ENCODE measurements at regions not wholly inside any gene's neighbourhood (a gene's known extent, or its start where the extent isn't known, plus 50 kb on each side); places are given as distances from the start of the nearest gene placed in this dataset.

DNA sequence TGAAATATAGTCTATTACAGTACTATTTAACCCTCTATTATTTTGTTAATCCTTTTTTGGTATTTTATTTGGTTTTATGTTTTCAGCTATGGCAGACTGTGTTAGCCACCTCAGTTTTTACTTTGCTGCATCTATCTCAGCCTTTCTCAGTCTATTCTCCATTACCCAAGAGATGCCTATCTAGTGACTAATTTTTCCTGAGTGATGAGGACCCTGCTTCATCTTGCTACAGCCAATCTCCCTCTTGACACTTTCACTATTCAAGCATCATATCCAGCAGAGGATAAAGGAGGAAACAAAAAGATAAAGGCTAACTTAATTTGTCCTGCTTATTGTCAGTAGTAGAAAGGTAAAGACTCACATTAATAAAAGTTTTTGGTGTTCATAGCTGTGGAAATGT, 141.8 kb upstream of the NECTIN3 start:
- no peak for TF ChIP-seq CTCF (IDR thresholded peaks at IDR 0.05; ENCODE audit: poor library complexity)
- TF ChIP-seq EZH2 (IDR thresholded peaks at IDR 0.05; ENCODE audit: borderline replicate concordance), result no peak
- TF ChIP-seq EZH2phosphoT487 (IDR thresholded peaks at IDR 0.05; ENCODE audit: low read depth, severe bottlenecking, unreplicated experiment), result no peak
